ENCODE measurements at regions not wholly inside any gene's neighbourhood (a gene's known extent, or its start where the extent isn't known, plus 50 kb on each side); places are given as distances from the start of the nearest gene placed in this dataset.

- TF ChIP-seq TAF1 (IDR thresholded peaks at IDR 0.05; ENCODE audit: borderline replicate concordance, low read depth, low read length) = no peak
- TF ChIP-seq POLR2A (IDR thresholded peaks at IDR 0.05; ENCODE audit: low read depth, low read length) = no peak
- TF ChIP-seq POLR2AphosphoS5 (IDR thresholded peaks at IDR 0.05; ENCODE audit: low read depth, low read length) = no peak
- FAIRE-seq (no peak), DNase-seq (ENCODE audit: insufficient read length) (no peak)
Observed at GRCh38 chr3:178075344-178075743, 460.9 kb upstream of the KCNMB2 start.

DNA sequence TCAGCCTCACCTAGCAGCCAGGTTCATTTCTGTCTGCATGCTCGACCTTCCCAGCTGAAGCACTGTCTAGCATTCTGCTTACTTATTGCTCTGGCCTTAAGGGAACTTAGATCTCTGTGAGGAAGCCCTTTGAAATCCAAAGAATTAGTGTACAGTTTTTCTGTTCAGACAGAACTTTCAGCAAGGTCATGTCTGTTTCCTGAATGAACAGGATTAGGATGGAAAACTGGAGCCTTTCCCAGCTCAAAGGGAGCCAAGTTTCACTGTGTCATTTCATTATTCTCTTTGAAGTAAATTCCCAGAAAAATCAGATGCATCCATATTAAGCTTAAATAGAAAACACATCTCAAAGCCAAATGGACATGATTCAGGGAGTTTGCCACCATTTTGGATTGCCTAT is 457.3 kb upstream of the KCNMB2 start:
- no peak for FAIRE-seq
- no peak for DNase-seq (ENCODE audit: insufficient read length)

GRCh38 chr3:178079966-178080365 is 456.3 kb upstream of the KCNMB2 start:
- no peak for FAIRE-seq
- no peak for TF ChIP-seq POLR2AphosphoS5 (IDR thresholded peaks at IDR 0.05; ENCODE audit: low read depth, low read length)
- TF ChIP-seq POLR2A (IDR thresholded peaks at IDR 0.05; ENCODE audit: low read depth, low read length) = no peak
- DNase-seq (ENCODE audit: insufficient read length) = no peak

More for the DNA sequence above, 457.3 kb upstream of the KCNMB2 start:
- TF ChIP-seq TAF1 (IDR thresholded peaks at IDR 0.05; ENCODE audit: borderline replicate concordance, low read depth, low read length) = no peak
- no peak for TF ChIP-seq POLR2AphosphoS5 (IDR thresholded peaks at IDR 0.05; ENCODE audit: low read depth, low read length)
- no peak for TF ChIP-seq POLR2A (IDR thresholded peaks at IDR 0.05; ENCODE audit: low read depth, low read length)

DNA sequence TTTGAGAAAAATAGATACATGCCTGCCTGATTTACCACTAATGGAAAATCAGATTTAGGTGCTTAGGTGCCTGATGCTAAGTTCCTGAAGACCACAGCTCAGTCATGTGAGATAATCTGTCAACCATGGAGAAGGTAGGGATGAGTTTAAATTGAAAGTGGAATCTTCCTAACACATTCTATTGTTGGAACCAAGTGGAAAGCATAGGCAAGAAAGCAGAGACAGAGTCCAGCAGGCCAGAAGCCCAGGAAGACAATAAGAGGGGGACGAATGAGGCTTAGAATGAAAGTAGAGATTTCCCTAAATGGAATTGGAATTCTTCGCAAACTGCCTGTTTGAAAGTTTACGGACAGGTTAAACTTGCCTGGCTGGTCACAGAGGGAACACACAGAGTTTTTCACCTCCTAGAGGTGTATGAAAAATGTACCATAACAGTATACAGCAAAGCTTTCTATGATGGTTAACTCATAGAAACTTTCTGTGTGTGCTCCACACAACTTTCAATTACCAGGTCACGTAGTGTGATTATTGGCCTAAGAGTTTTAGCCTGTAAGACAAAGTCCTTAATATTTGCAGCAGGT is 453.8 kb upstream of the KCNMB2 start:
- DNase-seq (ENCODE audit: insufficient read length) (no peak), FAIRE-seq (no peak)
- TF ChIP-seq POLR2A (IDR thresholded peaks at IDR 0.05; ENCODE audit: low read depth, low read length) (no peak), POLR2AphosphoS5 (IDR thresholded peaks at IDR 0.05; ENCODE audit: low read depth, low read length) (no peak), TAF1 (IDR thresholded peaks at IDR 0.05; ENCODE audit: borderline replicate concordance, low read depth, low read length) (no peak)

- TF ChIP-seq TAF1 (IDR thresholded peaks at IDR 0.05; ENCODE audit: borderline replicate concordance, low read depth, low read length) (no peak), POLR2AphosphoS5 (IDR thresholded peaks at IDR 0.05; ENCODE audit: low read depth, low read length) (no peak), POLR2A (IDR thresholded peaks at IDR 0.05; ENCODE audit: low read depth, low read length) (no peak)
- DNase-seq (ENCODE audit: insufficient read length) (no peak), FAIRE-seq (no peak)
Observed at GRCh38 chr3:178083906-178084866, 452.1 kb upstream of the KCNMB2 start.

GRCh38 chr3:178084938-178085816 is 451.1 kb upstream of the KCNMB2 start:
- TF ChIP-seq TAF1 (IDR thresholded peaks at IDR 0.05; ENCODE audit: borderline replicate concordance, low read depth, low read length) (no peak), POLR2A (IDR thresholded peaks at IDR 0.05; ENCODE audit: low read depth, low read length) (no peak), POLR2AphosphoS5 (IDR thresholded peaks at IDR 0.05; ENCODE audit: low read depth, low read length) (no peak)
- DNase-seq (ENCODE audit: insufficient read length) (no peak), FAIRE-seq (no peak)

DNA sequence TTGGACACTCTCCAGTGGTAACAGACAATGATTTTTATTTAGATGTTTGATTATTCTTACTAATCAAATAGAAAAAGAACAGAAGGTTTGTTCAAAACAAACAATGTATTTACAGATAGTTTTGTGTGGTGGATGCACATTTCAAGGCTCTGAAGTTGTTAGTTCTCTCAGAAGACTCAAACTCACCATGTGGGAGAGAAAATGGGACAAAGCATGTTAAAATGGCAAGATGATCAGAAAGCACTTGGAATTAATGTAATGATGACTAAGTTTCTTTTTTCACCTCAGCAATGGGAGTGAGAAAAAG is 450.5 kb upstream of the KCNMB2 start:
- FAIRE-seq = no peak
- DNase-seq (ENCODE audit: insufficient read length) = no peak
- TF ChIP-seq POLR2AphosphoS5 (IDR thresholded peaks at IDR 0.05; ENCODE audit: low read depth, low read length) (no peak), TAF1 (IDR thresholded peaks at IDR 0.05; ENCODE audit: borderline replicate concordance, low read depth, low read length) (no peak), POLR2A (IDR thresholded peaks at IDR 0.05; ENCODE audit: low read depth, low read length) (no peak)

GRCh38 chr3:178086144-178086825 is 450.0 kb upstream of the KCNMB2 start:
- DNase-seq (ENCODE audit: insufficient read length) = no peak
- TF ChIP-seq POLR2A (IDR thresholded peaks at IDR 0.05; ENCODE audit: low read depth, low read length) (no peak), TAF1 (IDR thresholded peaks at IDR 0.05; ENCODE audit: borderline replicate concordance, low read depth, low read length) (no peak)
- no peak for FAIRE-seq

GRCh38 chr3:178087376-178087775 is 448.9 kb upstream of the KCNMB2 start:
- no peak for TF ChIP-seq POLR2A (IDR thresholded peaks at IDR 0.05; ENCODE audit: low read depth, low read length)
- no peak for TF ChIP-seq TAF1 (IDR thresholded peaks at IDR 0.05; ENCODE audit: borderline replicate concordance, low read depth, low read length)
- no peak for TF ChIP-seq POLR2AphosphoS5 (IDR thresholded peaks at IDR 0.05; ENCODE audit: low read depth, low read length)
- DNase-seq (ENCODE audit: insufficient read length) = no peak
- FAIRE-seq = no peak

- no peak for TF ChIP-seq POLR2AphosphoS5 (IDR thresholded peaks at IDR 0.05; ENCODE audit: low read depth, low read length)
- TF ChIP-seq TAF1 (IDR thresholded peaks at IDR 0.05; ENCODE audit: borderline replicate concordance, low read depth, low read length) = no peak
- no peak for TF ChIP-seq POLR2A (IDR thresholded peaks at IDR 0.05; ENCODE audit: low read depth, low read length)
- no peak for FAIRE-seq
- DNase-seq (ENCODE audit: insufficient read length) = no peak
Observed at GRCh38 chr3:178088963-178089362, 447.3 kb upstream of the KCNMB2 start.

DNA sequence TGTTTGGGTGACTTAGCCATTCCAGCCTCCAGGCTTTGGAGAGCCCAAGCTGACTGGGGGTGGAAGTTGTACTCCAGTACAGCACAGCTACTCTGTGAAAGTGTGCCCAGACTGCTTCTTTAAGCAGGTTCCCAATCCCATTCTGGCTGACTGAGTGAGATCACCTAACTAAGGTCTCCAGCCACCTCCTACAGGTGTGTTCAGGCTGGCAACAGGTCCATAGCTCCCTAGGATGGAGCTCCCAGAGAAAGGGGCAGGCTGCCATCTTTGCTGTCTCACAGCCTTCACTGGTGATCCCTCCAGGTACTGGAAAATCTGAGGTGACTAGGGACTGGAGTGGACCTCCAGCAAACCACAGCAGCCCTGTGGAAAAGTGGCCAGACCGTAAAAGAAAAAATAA is 445.3 kb upstream of the KCNMB2 start:
- TF ChIP-seq POLR2A (IDR thresholded peaks at IDR 0.05; ENCODE audit: low read depth, low read length) = no peak
- no peak for TF ChIP-seq TAF1 (IDR thresholded peaks at IDR 0.05; ENCODE audit: borderline replicate concordance, low read depth, low read length)
- TF ChIP-seq POLR2AphosphoS5 (IDR thresholded peaks at IDR 0.05; ENCODE audit: low read depth, low read length) = no peak
- FAIRE-seq (no peak), DNase-seq (ENCODE audit: insufficient read length) (no peak)
